ENCODE measurements at regions not wholly inside any gene's neighbourhood (a gene's known extent, or its start where the extent isn't known, plus 50 kb on each side); places are given as distances from the start of the nearest gene placed in this dataset.

DNA sequence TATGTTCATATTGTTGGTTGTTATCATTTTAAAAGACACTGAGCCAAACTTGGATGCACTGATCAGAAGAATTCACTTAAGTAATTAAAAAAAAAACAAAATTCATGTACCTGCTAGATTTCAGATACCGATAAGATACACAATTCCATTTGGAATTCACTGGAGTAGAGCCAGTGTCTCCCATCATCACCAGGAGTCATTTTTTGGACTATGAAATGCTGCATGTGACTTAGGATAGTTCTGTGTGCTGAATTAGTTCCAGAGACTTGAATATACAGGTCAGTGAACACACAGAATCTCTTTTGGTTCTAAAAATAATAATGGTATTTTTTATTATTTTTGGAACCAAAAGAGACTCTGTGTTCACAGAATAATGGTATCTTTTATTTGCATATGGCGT is 482.6 kb upstream of the PIK3R1 start:
- H3K27ac ChIP-seq (ENCODE audit: insufficient read depth, low read depth, low read length), result no peak overlapping the region
- H3K9me3 ChIP-seq (replicated peaks; ENCODE audit: control insufficient read depth, insufficient read depth, low read length), result no peaks in the 10 kb centered on the region
- no peaks in the 10 kb centered on the region for H3K27me3 ChIP-seq (ENCODE audit: control insufficient read depth in 2 of 2, insufficient read depth in 2 of 2, low read length in 2 of 2)
- ChIA-PET CTCF (interaction anchor here (1.5 kb wide), 1 partner anchor 1427 kb away, joined by 4 read pairs; no protein-coding TSS in a partner anchor), POLR2A (no interaction called here)
- no peak overlapping the region for H3K4me3 ChIP-seq (replicated peaks in 1 of 3; ENCODE audit: insufficient read depth in 1 of 3, low read depth in 1 of 3, low read length in 3 of 3)
- no peaks in the 10 kb centered on the region for H3K79me2 ChIP-seq (ENCODE audit: control insufficient read depth, insufficient read depth, low read length)
- no peak overlapping the region for H2AFZ ChIP-seq (ENCODE audit: low read depth, low read length)
- intact Hi-C loops (cut with micrococcal nuclease) (loop anchor here (5.0 kb wide), 3 partner anchors 431 to 519 kb away; no protein-coding TSS in a partner anchor), dilution Hi-C loops (cut with MboI; ENCODE audit: extremely low pct_ligation_motif_present, low sequenced_read_pairs) (no loop called here)
- BruUV-seq (replicated peaks), result no TSS peak
- DNase-seq (ENCODE audit: low read depth, low spot score) (no peak), FAIRE-seq (no peak)
- H3K9ac ChIP-seq (replicated peaks; ENCODE audit: extremely low read depth, insufficient read depth, low read length), result no peak overlapping the region
- H3K4me1 ChIP-seq (ENCODE audit: control insufficient read depth, extremely low read depth, insufficient read depth, low read length), result peaks cover 32% of the 10 kb centered on the region
- no peaks in the 10 kb centered on the region for H4K20me1 ChIP-seq (replicated peaks; ENCODE audit: control insufficient read depth, extremely low read depth, insufficient read depth, low read length)
- TF ChIP-seq EZH2 (IDR thresholded peaks at IDR 0.05; ENCODE audit: borderline replicate concordance, low read depth, low read length, severe bottlenecking) (no peak), MYC (IDR thresholded peaks at IDR 0.05; ENCODE audit: low read depth, low read length) (no peak), POLR2AphosphoS5 (IDR thresholded peaks at IDR 0.05; ENCODE audit: insufficient read depth, low read depth, low read length) (no peak), FOS (IDR thresholded peaks at IDR 0.05; ENCODE audit: borderline replicate concordance, insufficient read depth, low read length) (no peak), POLR2A (IDR thresholded peaks at IDR 0.05; ENCODE audit: low read depth, low read length) (no peak), JUN (IDR thresholded peaks at IDR 0.05; ENCODE audit: borderline replicate concordance, insufficient read depth, insufficient read length, low read depth) (no peak), GATA2 (IDR thresholded peaks at IDR 0.05; ENCODE audit: insufficient read depth, insufficient read length, low read depth, low read length) (no peak)
- TF ChIP-seq, protein P1, sequence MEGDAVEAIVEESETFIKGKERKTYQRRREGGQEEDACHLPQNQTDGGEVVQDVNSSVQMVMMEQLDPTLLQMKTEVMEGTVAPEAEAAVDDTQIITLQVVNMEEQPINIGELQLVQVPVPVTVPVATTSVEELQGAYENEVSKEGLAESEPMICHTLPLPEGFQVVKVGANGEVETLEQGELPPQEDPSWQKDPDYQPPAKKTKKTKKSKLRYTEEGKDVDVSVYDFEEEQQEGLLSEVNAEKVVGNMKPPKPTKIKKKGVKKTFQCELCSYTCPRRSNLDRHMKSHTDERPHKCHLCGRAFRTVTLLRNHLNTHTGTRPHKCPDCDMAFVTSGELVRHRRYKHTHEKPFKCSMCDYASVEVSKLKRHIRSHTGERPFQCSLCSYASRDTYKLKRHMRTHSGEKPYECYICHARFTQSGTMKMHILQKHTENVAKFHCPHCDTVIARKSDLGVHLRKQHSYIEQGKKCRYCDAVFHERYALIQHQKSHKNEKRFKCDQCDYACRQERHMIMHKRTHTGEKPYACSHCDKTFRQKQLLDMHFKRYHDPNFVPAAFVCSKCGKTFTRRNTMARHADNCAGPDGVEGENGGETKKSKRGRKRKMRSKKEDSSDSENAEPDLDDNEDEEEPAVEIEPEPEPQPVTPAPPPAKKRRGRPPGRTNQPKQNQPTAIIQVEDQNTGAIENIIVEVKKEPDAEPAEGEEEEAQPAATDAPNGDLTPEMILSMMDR (IDR thresholded peaks at IDR 0.05; ENCODE audit: extremely low read depth in 1 of 2, insufficient read depth in 1 of 2, low read depth in 1 of 2, low read length in 2 of 2), result no peak
- TF ChIP-seq, protein P2, sequence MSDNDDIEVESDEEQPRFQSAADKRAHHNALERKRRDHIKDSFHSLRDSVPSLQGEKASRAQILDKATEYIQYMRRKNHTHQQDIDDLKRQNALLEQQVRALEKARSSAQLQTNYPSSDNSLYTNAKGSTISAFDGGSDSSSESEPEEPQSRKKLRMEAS (IDR thresholded peaks at IDR 0.05; ENCODE audit: insufficient read depth, insufficient read length), result no peak
- no peaks in the 10 kb centered on the region for H3K9me1 ChIP-seq (replicated peaks; ENCODE audit: control insufficient read depth, extremely low read depth, insufficient read depth, low read length)
- no peaks in the 10 kb centered on the region for H3K36me3 ChIP-seq (ENCODE audit: control insufficient read depth in 2 of 2, extremely low read depth in 1 of 2, insufficient read depth in 2 of 2, low read length in 2 of 2)
- no peak overlapping the region for H3K4me2 ChIP-seq (ENCODE audit: insufficient read depth, low read length)

Data from endothelial cell of umbilical vein (primary cell).